Tibial nerve (tissue), 3 donors: ENCODE measurements at regions not wholly inside any gene's neighbourhood (a gene's known extent, or its start where the extent isn't known, plus 50 kb on each side); places are given as distances from the start of the nearest gene placed in this dataset.

Experiments
- CTCF ChIP-seq, 5 experiments: fragments of 200-600 bp in 3 of 5; fragments of 450-650 bp in 2 of 5; sonication (generic) in 3 of 5; IDR thresholded peaks; one replicate each; pipeline ENCODE4 v1.5.1; 2016 to 2019; ENCODE audit warnings: antibody characterized with exemption in 5 of 5, mild to moderate bottlenecking in 3 of 5, moderate library complexity in 2 of 5
- POLR2A ChIP-seq, 2 donors: fragments of 450-650 bp; IDR thresholded peaks; one replicate each; pipeline ENCODE4 v1.6.1; 2017; ENCODE audit warnings: antibody characterized with exemption in 2 of 2, mild to moderate bottlenecking in 2 of 2, moderate library complexity in 2 of 2

- TF ChIP-seq POLR2A (IDR thresholded peaks at IDR 0.05): no peak
- TF ChIP-seq CTCF (IDR thresholded peaks at IDR 0.05): no peak
These were observed 96.9 kb upstream of the HAPLN1 start for GRCh38 chr5:83817591-83817990.
